ENCODE measurements at regions not wholly inside any gene's neighbourhood (a gene's known extent, or its start where the extent isn't known, plus 50 kb on each side); places are given as distances from the start of the nearest gene placed in this dataset.

- TF ChIP-seq MYC (IDR thresholded peaks at IDR 0.05; ENCODE audit: low read depth, low read length) (no peak), POLR2A (IDR thresholded peaks at IDR 0.05; ENCODE audit: extremely low read depth, insufficient read length) (no peak)
These were observed 458.6 kb upstream of the ATXN8OS start for GRCh38 chr13:69649063-69649392.
